SK-N-SH (cell line): ENCODE measurements at regions not wholly inside any gene's neighbourhood (a gene's known extent, or its start where the extent isn't known, plus 50 kb on each side); places are given as distances from the start of the nearest gene placed in this dataset.

Experiments used
- CTCF ChIA-PET: fragments of 300-600, 350-600 bp; formaldehyde crosslinking; extraction: SDS; loops from one replicate; lab custom pipeline; 2021; lab: Yijun Ruan, JAX
- POLR2A ChIA-PET: fragments of 350-600 bp; sonication (Branson Sonifier 250); formaldehyde crosslinking; extraction: SDS; loops from one replicate; lab custom pipeline; 2020; ENCODE audit warnings: antibody characterized with exemption, inconsistent platforms; lab: Yijun Ruan, JAX
- DNase-seq: peaks from one replicate; pipeline ENCODE4 v3.0.0; 2012
- H2AFZ ChIP-seq: fragments of 200-600 bp; sonication (generic); 2 replicates; pipeline ENCODE4 v1.8.1; 2016; ENCODE audit warnings: antibody characterized with exemption, mild to moderate bottlenecking, low read depth
- H3F3A ChIP-seq: fragments of 200-600 bp; sonication (generic); replicated peaks from 2 replicates; pipeline ENCODE3; 2016; ENCODE audit warnings: antibody characterized with exemption, mild to moderate bottlenecking; ENCODE audit not compliant: insufficient read depth
- H3K27ac ChIP-seq, 2 experiments: fragments of 200-500 bp in 1 of 2; fragments of 200-600 bp in 1 of 2; sonication (Bioruptor generic) in 1 of 2; sonication (generic), shearing (Covaris generic) in 1 of 2; 2 replicates each; pipeline versions ENCODE4 v1.5.1 to v1.6.1; 2014 to 2016; ENCODE audit warnings: low read depth in 2 of 2, inconsistent platforms in 1 of 2, low read length in 1 of 2, mild to moderate bottlenecking in 1 of 2, mixed read lengths in 1 of 2
- H3K27me3 ChIP-seq: fragments of 200-600 bp; sonication (generic), shearing (Covaris generic); 2 replicates; pipeline ENCODE4 v1.6.1; 2016; ENCODE audit warnings: mixed run types; ENCODE audit not compliant: insufficient read depth
- H3K36me3 ChIP-seq, 2 experiments: fragments of 200-500 bp in 1 of 2; fragments of 200-600 bp in 1 of 2; sonication (Bioruptor generic) in 1 of 2; sonication (generic) in 1 of 2; replicated peaks in 1 of 2; 2 replicates each; pipeline versions ENCODE3 to v1.5.1; 2014 to 2016; ENCODE audit warnings: low read length in 1 of 2, mild to moderate bottlenecking in 1 of 2; ENCODE audit not compliant: insufficient read depth in 2 of 2, control insufficient read depth in 1 of 2
- H3K4me1 ChIP-seq, 2 experiments: fragments of 200-500 bp in 1 of 2; fragments of 200-600 bp in 1 of 2; sonication (Bioruptor generic) in 1 of 2; sonication (generic), shearing (Covaris generic) in 1 of 2; 2 replicates each; pipeline versions ENCODE4 v1.5.1 to v1.6.1; 2014 to 2016; ENCODE audit warnings: low read depth in 1 of 2, low read length in 1 of 2, mixed run types in 1 of 2; ENCODE audit not compliant: insufficient read depth in 2 of 2, control insufficient read depth in 1 of 2
- H3K4me2 ChIP-seq: fragments of 200-600 bp; sonication (generic), shearing (Covaris generic); 2 replicates; pipeline ENCODE4 v1.6.1; 2017; ENCODE audit warnings: mixed run types
- H3K4me3 ChIP-seq, 2 experiments: fragments of 200-500 bp in 1 of 2; fragments of 200-600 bp in 1 of 2; sonication (Bioruptor generic) in 1 of 2; sonication (generic), shearing (Covaris generic) in 1 of 2; 2 replicates each; pipeline versions ENCODE4 v1.5.1 to v1.8.1; 2014 to 2016; ENCODE audit warnings: low read depth in 2 of 2, inconsistent platforms in 1 of 2, low read length in 1 of 2, mild to moderate bottlenecking in 1 of 2, mixed read lengths in 1 of 2, moderate library complexity in 1 of 2
- H3K79me2 ChIP-seq: fragments of 200-600 bp; sonication (generic); 2 replicates; pipeline ENCODE4 v1.8.1; 2017; ENCODE audit warnings: mild to moderate bottlenecking; ENCODE audit not compliant: insufficient read depth
- H3K9ac ChIP-seq: fragments of 200-600 bp; sonication (generic); 2 replicates; pipeline ENCODE4 v1.6.1; 2017; ENCODE audit warnings: mixed run types
- H3K9me2 ChIP-seq: fragments of 200-600 bp; sonication (generic); 2 replicates; pipeline ENCODE4 v1.6.1; 2017; ENCODE audit warnings: mixed run types
- H3K9me3 ChIP-seq: fragments of 200-600 bp; sonication (generic); 2 replicates; pipeline ENCODE4 v1.6.1; 2017; ENCODE audit warnings: mixed run types, mild to moderate bottlenecking, moderate library complexity
- H4K20me1 ChIP-seq: fragments of 200-600 bp; sonication (generic); 2 replicates; pipeline ENCODE4 v1.6.1; 2017; ENCODE audit warnings: mild to moderate bottlenecking, mixed run types; ENCODE audit not compliant: insufficient read depth
- CHD2 ChIP-seq: fragments of 150-350 bp; IDR thresholded peaks from 2 replicates; pipeline ENCODE4 v1.6.1; 2018; ENCODE audit warnings: low read length; ENCODE audit not compliant: partially characterized antibody
- ELF1 ChIP-seq: IDR thresholded peaks from 2 replicates; pipeline ENCODE4 v1.4.0; 2012
- FOSL2 ChIP-seq: IDR thresholded peaks from 2 replicates; pipeline ENCODE4 v1.4.0; 2012; ENCODE audit warnings: low read depth, mild to moderate bottlenecking, moderate library complexity, borderline replicate concordance
- FOXJ3 ChIP-seq: sonication (generic); formaldehyde crosslinking; IDR thresholded peaks from 2 replicates; pipeline ENCODE4 v1.5.1; 2020; ENCODE audit warnings: mild to moderate bottlenecking, missing genetic modification reagents
- FOXM1 ChIP-seq: IDR thresholded peaks from 2 replicates; pipeline ENCODE4 v1.4.0; 2012; ENCODE audit warnings: low read depth, mild to moderate bottlenecking
- GATA2 ChIP-seq: sonication (generic); formaldehyde crosslinking; IDR thresholded peaks from 2 replicates; pipeline ENCODE4 v1.5.0; 2020; ENCODE audit warnings: mild to moderate bottlenecking, missing genetic modification reagents
- JUND ChIP-seq: IDR thresholded peaks from 2 replicates; pipeline ENCODE4 v1.4.0; 2012
- MXI1 ChIP-seq: IDR thresholded peaks from 2 replicates; pipeline ENCODE4 v1.6.1; 2012; ENCODE audit warnings: mild to moderate bottlenecking, low read depth, low read length, improper control_type of control experiment
- NRF1 ChIP-seq: IDR thresholded peaks from 2 replicates; pipeline ENCODE4 v1.6.1; 2012; ENCODE audit warnings: low read depth, mild to moderate bottlenecking, low read length
- RAD21 ChIP-seq: IDR thresholded peaks from 2 replicates; pipeline ENCODE4 v1.6.1; 2012; ENCODE audit warnings: mild to moderate bottlenecking, low read length
- RCOR1 ChIP-seq: fragments of 150-350 bp; IDR thresholded peaks from 2 replicates; pipeline ENCODE4 v1.6.1; 2017; ENCODE audit warnings: antibody characterized with exemption, low read length
- RFX5 ChIP-seq: IDR thresholded peaks from 2 replicates; pipeline ENCODE4 v1.6.1; 2012; ENCODE audit warnings: mild to moderate bottlenecking, improper control_type of control experiment, low read length
- SIN3A ChIP-seq: IDR thresholded peaks from 2 replicates; pipeline ENCODE4 v1.6.1; 2012; ENCODE audit warnings: low read depth, mild to moderate bottlenecking, low read length, moderate library complexity, borderline replicate concordance
- TAF1 ChIP-seq: IDR thresholded peaks from 2 replicates; pipeline ENCODE4 v1.6.1; 2012; ENCODE audit warnings: low read depth, mild to moderate bottlenecking, low read length, moderate library complexity, borderline replicate concordance
- TEAD4 ChIP-seq: IDR thresholded peaks from 2 replicates; pipeline ENCODE4 v1.4.0; 2012; ENCODE audit warnings: mild to moderate bottlenecking, borderline replicate concordance; ENCODE audit not compliant: insufficient read depth
- YY1 ChIP-seq: IDR thresholded peaks from 2 replicates; pipeline ENCODE4 v1.4.0; 2012; ENCODE audit warnings: low read depth, mild to moderate bottlenecking
- whole genome bisulfite sequencing: methylation state at CpG from one replicate; pipeline ENCODE4 v1.1.6; 2017; ENCODE audit warnings: low lambda C conversion rate; 5-methylcytosine and 5-hydroxymethylcytosine counted together
- TF ChIP-seq, protein P1 (sequence below): IDR thresholded peaks from 2 replicates; pipeline ENCODE4 v1.4.0; 2012; ENCODE audit warnings: low read depth, borderline replicate concordance
- TF ChIP-seq, protein P2 (sequence below): IDR thresholded peaks from 2 replicates; pipeline ENCODE4 v1.4.0; 2012; ENCODE audit warnings: low read depth, borderline replicate concordance
- TF ChIP-seq, protein P3 (sequence below): IDR thresholded peaks from 2 replicates; pipeline ENCODE4 v1.4.0; 2012; ENCODE audit warnings: low read depth
- TF ChIP-seq, protein P4 (sequence below): fragments of 150-350 bp; IDR thresholded peaks from 2 replicates; pipeline ENCODE4 v1.6.1; 2016; ENCODE audit warnings: mild to moderate bottlenecking, low read depth, low read length

DNA sequence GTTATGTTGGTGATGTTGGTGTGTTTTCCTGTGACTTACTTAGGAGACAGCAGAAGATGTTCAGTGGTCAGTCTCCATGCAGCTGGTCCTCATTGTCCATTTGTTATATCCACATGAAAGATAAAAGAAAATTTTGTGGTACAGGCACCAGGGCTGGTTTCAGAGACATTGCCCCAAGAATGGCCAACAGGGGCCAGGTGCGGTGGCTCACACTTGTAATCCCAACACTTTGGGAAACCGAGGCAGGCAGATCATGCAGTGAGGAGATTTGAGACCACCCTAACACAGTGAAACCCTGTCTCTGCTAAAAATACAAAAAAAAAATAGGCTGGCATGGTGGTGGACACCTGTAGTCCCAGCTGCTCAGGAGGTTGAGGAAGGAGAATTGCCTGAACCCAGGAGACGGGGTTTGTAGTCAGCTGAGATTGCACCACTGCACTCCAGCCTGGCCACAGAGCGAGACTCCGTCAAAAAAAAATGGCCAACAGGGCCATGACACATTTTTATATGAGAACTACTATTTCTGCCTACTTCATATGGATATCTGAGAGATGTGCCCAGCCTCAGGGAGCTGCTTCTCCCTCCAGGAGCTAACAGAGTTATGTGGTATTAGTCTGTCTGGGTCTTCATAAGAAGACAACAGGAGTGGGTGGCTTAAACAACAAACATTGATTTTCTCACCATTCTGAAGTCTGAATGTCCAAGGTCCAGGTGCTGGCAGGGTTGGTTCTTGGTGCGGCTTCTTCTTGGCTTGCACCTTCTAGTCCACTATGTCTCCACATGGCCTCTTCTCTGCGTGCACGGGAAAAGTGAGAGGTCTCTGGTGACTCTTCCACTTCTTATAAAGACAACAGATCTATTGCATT, 821.7 kb downstream of the TMEM121 start:
- Histone ChIP-seq H3K9me2 (no peaks in the 10 kb centered on the region), H2AFZ (no peak overlapping the region), H3F3A (no peaks in the 10 kb centered on the region), H3K27ac (no peak overlapping the region), H3K4me3 (no peak overlapping the region), H3K9me3 (no peaks in the 10 kb centered on the region), H3K9ac (no peak overlapping the region), H3K36me3 (no peaks in the 10 kb centered on the region), H3K4me2 (no peak overlapping the region), H3K27me3 (no peaks in the 10 kb centered on the region), H4K20me1 (no peaks in the 10 kb centered on the region), H3K79me2 (no peaks in the 10 kb centered on the region), H3K4me1 (no peaks in the 10 kb centered on the region)
- TF ChIP-seq YY1, result no peak
- TF ChIP-seq FOXJ3 (CRISPR knock-in tag), result no peak
- no peak for TF ChIP-seq TEAD4
- no peak for TF ChIP-seq GATA2 (CRISPR knock-in tag)
- TF ChIP-seq RFX5, result no peak
- TF ChIP-seq, protein P1, sequence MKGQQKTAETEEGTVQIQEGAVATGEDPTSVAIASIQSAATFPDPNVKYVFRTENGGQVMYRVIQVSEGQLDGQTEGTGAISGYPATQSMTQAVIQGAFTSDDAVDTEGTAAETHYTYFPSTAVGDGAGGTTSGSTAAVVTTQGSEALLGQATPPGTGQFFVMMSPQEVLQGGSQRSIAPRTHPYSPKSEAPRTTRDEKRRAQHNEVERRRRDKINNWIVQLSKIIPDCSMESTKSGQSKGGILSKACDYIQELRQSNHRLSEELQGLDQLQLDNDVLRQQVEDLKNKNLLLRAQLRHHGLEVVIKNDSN, result no peak
- no peak for TF ChIP-seq JUND
- no peak for TF ChIP-seq FOXM1
- no peak for TF ChIP-seq CHD2
- no peak for TF ChIP-seq SIN3A
- no peak for TF ChIP-seq MXI1
- TF ChIP-seq, protein P2, sequence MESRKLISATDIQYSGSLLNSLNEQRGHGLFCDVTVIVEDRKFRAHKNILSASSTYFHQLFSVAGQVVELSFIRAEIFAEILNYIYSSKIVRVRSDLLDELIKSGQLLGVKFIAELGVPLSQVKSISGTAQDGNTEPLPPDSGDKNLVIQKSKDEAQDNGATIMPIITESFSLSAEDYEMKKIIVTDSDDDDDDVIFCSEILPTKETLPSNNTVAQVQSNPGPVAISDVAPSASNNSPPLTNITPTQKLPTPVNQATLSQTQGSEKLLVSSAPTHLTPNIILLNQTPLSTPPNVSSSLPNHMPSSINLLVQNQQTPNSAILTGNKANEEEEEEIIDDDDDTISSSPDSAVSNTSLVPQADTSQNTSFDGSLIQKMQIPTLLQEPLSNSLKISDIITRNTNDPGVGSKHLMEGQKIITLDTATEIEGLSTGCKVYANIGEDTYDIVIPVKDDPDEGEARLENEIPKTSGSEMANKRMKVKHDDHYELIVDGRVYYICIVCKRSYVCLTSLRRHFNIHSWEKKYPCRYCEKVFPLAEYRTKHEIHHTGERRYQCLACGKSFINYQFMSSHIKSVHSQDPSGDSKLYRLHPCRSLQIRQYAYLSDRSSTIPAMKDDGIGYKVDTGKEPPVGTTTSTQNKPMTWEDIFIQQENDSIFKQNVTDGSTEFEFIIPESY, result no peak
- no peak for TF ChIP-seq TAF1
- no peak for TF ChIP-seq RCOR1
- TF ChIP-seq, protein P3, sequence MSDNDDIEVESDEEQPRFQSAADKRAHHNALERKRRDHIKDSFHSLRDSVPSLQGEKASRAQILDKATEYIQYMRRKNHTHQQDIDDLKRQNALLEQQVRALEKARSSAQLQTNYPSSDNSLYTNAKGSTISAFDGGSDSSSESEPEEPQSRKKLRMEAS, result no peak
- no peak for TF ChIP-seq FOSL2
- no peak for TF ChIP-seq ELF1
- TF ChIP-seq, protein P4, sequence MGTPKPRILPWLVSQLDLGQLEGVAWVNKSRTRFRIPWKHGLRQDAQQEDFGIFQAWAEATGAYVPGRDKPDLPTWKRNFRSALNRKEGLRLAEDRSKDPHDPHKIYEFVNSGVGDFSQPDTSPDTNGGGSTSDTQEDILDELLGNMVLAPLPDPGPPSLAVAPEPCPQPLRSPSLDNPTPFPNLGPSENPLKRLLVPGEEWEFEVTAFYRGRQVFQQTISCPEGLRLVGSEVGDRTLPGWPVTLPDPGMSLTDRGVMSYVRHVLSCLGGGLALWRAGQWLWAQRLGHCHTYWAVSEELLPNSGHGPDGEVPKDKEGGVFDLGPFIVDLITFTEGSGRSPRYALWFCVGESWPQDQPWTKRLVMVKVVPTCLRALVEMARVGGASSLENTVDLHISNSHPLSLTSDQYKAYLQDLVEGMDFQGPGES, result no peak
- no peak for TF ChIP-seq NRF1
- no peak for TF ChIP-seq RAD21
- CTCF ChIA-PET, result interaction anchor here (1.0 to 1.2 kb wide), 2 partner anchors 25 to 61 kb away, joined by 3 to 4 read pairs; no protein-coding TSS in a partner anchor
- POLR2A ChIA-PET, result no interaction called here
- WGBS, result 18% methylated on average over 8 of the region's 8 CpGs
- DNase-seq, result no peak
